ENCODE measurements at regions not wholly inside any gene's neighbourhood (a gene's known extent, or its start where the extent isn't known, plus 50 kb on each side); places are given as distances from the start of the nearest gene placed in this dataset.

- DNase-seq (ENCODE audit: low spot score) = no peak
- H3K27ac ChIP-seq (ENCODE audit: low read depth in 1 of 2, low read length in 2 of 2) = no peak overlapping the region
- H3K4me1 ChIP-seq (ENCODE audit: control insufficient read depth in 4 of 4, insufficient read depth in 4 of 4, low read length in 3 of 4) = peaks cover 2 to 10% (median 6%) of the 10 kb centered on the region in 4 donors
- TF ChIP-seq, protein P1, sequence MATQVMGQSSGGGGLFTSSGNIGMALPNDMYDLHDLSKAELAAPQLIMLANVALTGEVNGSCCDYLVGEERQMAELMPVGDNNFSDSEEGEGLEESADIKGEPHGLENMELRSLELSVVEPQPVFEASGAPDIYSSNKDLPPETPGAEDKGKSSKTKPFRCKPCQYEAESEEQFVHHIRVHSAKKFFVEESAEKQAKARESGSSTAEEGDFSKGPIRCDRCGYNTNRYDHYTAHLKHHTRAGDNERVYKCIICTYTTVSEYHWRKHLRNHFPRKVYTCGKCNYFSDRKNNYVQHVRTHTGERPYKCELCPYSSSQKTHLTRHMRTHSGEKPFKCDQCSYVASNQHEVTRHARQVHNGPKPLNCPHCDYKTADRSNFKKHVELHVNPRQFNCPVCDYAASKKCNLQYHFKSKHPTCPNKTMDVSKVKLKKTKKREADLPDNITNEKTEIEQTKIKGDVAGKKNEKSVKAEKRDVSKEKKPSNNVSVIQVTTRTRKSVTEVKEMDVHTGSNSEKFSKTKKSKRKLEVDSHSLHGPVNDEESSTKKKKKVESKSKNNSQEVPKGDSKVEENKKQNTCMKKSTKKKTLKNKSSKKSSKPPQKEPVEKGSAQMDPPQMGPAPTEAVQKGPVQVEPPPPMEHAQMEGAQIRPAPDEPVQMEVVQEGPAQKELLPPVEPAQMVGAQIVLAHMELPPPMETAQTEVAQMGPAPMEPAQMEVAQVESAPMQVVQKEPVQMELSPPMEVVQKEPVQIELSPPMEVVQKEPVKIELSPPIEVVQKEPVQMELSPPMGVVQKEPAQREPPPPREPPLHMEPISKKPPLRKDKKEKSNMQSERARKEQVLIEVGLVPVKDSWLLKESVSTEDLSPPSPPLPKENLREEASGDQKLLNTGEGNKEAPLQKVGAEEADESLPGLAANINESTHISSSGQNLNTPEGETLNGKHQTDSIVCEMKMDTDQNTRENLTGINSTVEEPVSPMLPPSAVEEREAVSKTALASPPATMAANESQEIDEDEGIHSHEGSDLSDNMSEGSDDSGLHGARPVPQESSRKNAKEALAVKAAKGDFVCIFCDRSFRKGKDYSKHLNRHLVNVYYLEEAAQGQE (IDR thresholded peaks at IDR 0.05) = no peak
- no peak for TF ChIP-seq GABPA (IDR thresholded peaks at IDR 0.05 in 1 of 2, conservative IDR thresholded peaks at IDR 0.05 in 1 of 2)
- TF ChIP-seq, protein P2, sequence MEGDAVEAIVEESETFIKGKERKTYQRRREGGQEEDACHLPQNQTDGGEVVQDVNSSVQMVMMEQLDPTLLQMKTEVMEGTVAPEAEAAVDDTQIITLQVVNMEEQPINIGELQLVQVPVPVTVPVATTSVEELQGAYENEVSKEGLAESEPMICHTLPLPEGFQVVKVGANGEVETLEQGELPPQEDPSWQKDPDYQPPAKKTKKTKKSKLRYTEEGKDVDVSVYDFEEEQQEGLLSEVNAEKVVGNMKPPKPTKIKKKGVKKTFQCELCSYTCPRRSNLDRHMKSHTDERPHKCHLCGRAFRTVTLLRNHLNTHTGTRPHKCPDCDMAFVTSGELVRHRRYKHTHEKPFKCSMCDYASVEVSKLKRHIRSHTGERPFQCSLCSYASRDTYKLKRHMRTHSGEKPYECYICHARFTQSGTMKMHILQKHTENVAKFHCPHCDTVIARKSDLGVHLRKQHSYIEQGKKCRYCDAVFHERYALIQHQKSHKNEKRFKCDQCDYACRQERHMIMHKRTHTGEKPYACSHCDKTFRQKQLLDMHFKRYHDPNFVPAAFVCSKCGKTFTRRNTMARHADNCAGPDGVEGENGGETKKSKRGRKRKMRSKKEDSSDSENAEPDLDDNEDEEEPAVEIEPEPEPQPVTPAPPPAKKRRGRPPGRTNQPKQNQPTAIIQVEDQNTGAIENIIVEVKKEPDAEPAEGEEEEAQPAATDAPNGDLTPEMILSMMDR (IDR thresholded peaks at IDR 0.05; ENCODE audit: low read depth, low read length, missing input control) = no peak
- TF ChIP-seq ZBTB33 (IDR thresholded peaks at IDR 0.05) = no peak
- no peak for TF ChIP-seq EGR1 (IDR thresholded peaks at IDR 0.05; ENCODE audit: low read depth in 2 of 2)
- TF ChIP-seq SP1 (IDR thresholded peaks at IDR 0.05) = no peak
- TF ChIP-seq TAF1 (conservative IDR thresholded peaks at IDR 0.05) = no peak
- TF ChIP-seq RAD21 (IDR thresholded peaks at IDR 0.05) = no peak
- TF ChIP-seq YY1 (IDR thresholded peaks at IDR 0.05) = no peak
- no peak for TF ChIP-seq JUND (IDR thresholded peaks at IDR 0.05)
- no peak for TF ChIP-seq NR2F2 (IDR thresholded peaks at IDR 0.05)
- no peak for TF ChIP-seq MAX (IDR thresholded peaks at IDR 0.05)
- TF ChIP-seq RXRA (IDR thresholded peaks at IDR 0.05) = no peak
- no peak for TF ChIP-seq ATF3 (IDR thresholded peaks at IDR 0.05)
- TF ChIP-seq HNF4A (conservative IDR thresholded peaks at IDR 0.05) = no peak
- 95% methylated on average over 14 of the region's 14 CpGs for WGBS
- H3K9me3 ChIP-seq (ENCODE audit: control insufficient read depth in 4 of 4, low read length in 3 of 4) = no peaks in the 10 kb centered on the region
- no peaks in the 10 kb centered on the region for H3K27me3 ChIP-seq (ENCODE audit: control insufficient read depth in 4 of 4, insufficient read depth in 4 of 4, low read length in 3 of 4)
- peaks cover 0 to 8% (median 3%) of the 10 kb centered on the region in 4 donors for H3K36me3 ChIP-seq (ENCODE audit: control insufficient read depth in 4 of 4, insufficient read depth in 3 of 4, low read depth in 1 of 4, low read length in 3 of 4)
- no peak overlapping the region for H3K4me3 ChIP-seq (ENCODE audit: low read depth in 1 of 3, low read length in 3 of 3)
- H3K9ac ChIP-seq (ENCODE audit: low read depth in 1 of 2, low read length in 2 of 2) = no peak overlapping the region
These were observed 105.0 kb downstream of the SHANK2 start for GRCh38 chr11:71147331-71147730.

- 96% methylated on average over 20 of the region's 20 CpGs for WGBS
- H3K27me3 ChIP-seq (ENCODE audit: control insufficient read depth in 4 of 4, insufficient read depth in 4 of 4, low read length in 3 of 4) = no peaks in the 10 kb centered on the region
- TF ChIP-seq SP1 (IDR thresholded peaks at IDR 0.05) (no peak), ZBTB33 (IDR thresholded peaks at IDR 0.05) (no peak), HNF4A (conservative IDR thresholded peaks at IDR 0.05) (no peak), JUND (IDR thresholded peaks at IDR 0.05) (no peak), GABPA (IDR thresholded peaks at IDR 0.05 in 1 of 2, conservative IDR thresholded peaks at IDR 0.05 in 1 of 2) (no peak), FOXA2 (IDR thresholded peaks at IDR 0.05) (no peak)
- TF ChIP-seq, protein P1 (IDR thresholded peaks at IDR 0.05) = no peak
- H3K36me3 ChIP-seq (ENCODE audit: control insufficient read depth in 4 of 4, insufficient read depth in 3 of 4, low read depth in 1 of 4, low read length in 3 of 4) = peaks cover 0 to 8% (median 3%) of the 10 kb centered on the region in 4 donors
- DNase-seq (ENCODE audit: low spot score) = no peak
- no peak overlapping the region for H3K27ac ChIP-seq (ENCODE audit: low read depth in 1 of 2, low read length in 2 of 2)
- peaks cover 2 to 5% (median 3%) of the 10 kb centered on the region in 4 donors for H3K4me1 ChIP-seq (ENCODE audit: control insufficient read depth in 4 of 4, insufficient read depth in 4 of 4, low read length in 3 of 4)
- no peak overlapping the region for H3K4me3 ChIP-seq (ENCODE audit: low read depth in 1 of 3, low read length in 3 of 3)
- no peak overlapping the region for H3K9ac ChIP-seq (ENCODE audit: low read depth in 1 of 2, low read length in 2 of 2)
- H3K9me3 ChIP-seq (ENCODE audit: control insufficient read depth in 4 of 4, low read length in 3 of 4) = no peaks in the 10 kb centered on the region
These were observed 105.5 kb downstream of the SHANK2 start for GRCh38 chr11:71146846-71147245.

Measured in liver (tissue), 8 donors.